NCI-H2196 treated with DMSO at 0.1 percent for 48 hours (cell line): ENCODE measurements at regions not wholly inside any gene's neighbourhood (a gene's known extent, or its start where the extent isn't known, plus 50 kb on each side); places are given as distances from the start of the nearest gene placed in this dataset.

Source experiments
- DNase-seq: peaks from one replicate; lab custom pipeline; 2025; ENCODE audit not compliant: unreplicated experiment; lab: John Stamatoyannopoulos, UW

DNA sequence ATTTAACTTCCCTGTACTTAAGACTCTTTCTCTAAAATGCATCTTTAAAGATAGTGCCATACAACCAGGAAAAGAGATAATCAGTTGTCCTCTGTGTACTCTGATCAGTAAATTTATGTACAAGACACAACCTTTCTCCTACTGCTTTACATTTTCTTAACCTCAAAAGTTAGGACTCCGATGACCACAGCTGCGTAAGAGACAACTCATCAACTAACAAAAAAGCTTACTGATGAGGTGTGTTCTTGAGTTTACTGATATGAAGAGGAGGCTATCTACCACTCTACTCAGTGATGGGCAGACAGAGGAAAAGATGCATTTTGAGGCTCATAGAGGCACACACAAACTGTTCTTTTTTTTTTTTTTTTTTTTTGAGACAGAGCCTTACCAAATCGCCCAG, 71.4 kb upstream of the HIF1A start:
- DNase-seq, result no peak

DNA sequence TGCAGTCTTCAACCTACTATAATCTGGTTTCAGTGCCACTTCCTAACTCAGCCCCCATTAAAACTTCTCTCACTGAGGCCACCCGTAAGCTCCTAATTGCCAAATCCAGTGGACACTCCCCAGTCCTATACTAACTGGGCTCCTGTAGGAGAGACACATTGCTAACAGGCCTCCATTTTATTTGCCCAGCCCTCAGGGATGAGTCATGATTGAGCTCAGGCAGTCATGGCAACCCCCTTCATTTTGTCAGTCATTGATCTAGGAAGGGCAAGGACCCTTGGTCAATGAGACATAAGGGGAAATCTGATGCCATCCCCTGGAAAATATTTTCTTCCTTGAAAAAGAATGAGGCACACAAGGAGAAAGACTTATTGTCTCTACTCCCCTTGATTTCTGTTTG, 70.1 kb upstream of the HIF1A start:
- no peak for DNase-seq

DNA sequence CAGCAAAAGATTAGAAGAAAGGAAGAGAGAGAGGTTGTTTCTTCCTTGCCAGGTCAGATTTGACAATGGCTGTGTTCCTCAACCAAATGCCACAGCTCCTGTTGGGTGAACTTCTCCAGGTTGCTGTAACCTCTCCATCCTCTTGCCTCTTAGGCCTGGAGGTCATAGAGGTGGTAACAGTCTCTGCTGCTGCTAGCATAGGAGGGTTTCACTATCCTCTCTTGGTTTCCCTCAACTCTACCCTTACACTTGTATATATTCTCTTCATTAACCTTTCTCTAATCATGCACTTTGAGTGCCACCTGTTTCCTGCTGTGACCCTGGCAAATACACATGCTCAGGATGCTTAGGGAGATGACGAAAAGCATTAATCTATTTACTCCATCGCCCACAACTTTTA, 67.7 kb upstream of the HIF1A start:
- no peak for DNase-seq

DNA sequence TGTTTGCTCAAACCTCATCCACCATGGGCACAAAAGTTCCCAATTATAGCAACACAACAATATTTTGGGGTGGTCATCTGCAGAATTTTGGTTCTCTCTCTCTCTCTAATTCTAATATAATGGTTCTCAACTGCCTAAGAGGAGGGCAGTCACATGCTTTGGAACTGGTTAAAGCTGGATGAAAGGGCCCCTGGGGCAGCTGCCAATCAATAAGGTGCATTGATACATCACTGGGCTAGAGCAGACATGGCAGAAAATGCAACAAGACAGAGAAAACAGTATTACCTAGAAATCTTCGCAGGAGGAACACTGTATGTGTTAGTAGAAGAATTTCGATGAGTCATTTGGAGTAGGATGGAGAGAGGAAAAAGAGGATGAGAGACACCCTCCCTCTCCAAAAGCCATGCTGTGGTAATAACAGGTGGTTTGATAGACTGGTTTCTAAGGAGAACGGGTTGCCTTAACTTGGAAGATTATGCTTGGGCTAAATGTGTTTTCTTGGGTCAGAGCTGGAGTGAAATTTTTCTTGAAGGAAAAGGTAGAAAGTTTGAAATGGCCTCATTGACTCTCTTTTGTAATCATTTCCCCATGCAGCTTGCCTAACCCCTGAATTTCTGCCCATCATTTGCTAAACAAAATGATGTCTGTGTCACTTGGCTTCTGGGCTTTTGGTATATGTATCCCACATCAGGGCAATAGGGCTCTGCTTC, 67.1 kb upstream of the HIF1A start:
- DNase-seq, result no peak

DNA sequence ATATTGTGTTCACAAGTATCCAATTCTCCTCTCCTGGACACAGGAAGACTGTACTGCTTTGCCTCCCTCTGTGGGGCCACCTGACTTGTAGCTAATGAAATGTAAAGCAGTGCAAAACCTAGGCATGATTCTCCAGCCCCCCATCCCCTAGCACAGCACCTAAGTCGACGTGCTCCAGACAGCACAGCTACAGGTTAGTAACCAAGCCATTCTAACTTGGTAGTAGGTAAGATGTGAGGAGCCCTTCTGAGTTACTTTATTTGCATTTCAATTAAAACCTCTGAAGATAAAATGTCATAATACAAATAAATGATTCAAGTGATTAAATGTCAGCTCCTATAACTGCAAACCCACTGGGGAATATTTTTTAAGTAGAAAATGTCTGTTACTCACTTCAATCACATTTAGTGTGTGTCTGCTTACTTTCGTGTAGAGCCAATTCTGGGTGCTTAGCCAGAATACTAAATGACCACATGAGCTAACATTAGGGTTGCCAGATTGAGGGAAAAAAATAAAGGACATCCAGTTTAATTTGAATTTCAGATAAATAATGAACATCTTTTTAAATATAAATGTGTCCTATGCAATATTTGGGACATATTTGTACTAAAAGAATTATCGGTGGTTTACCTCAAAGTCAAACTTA, 64.8 kb upstream of the HIF1A start:
- no peak for DNase-seq

DNA sequence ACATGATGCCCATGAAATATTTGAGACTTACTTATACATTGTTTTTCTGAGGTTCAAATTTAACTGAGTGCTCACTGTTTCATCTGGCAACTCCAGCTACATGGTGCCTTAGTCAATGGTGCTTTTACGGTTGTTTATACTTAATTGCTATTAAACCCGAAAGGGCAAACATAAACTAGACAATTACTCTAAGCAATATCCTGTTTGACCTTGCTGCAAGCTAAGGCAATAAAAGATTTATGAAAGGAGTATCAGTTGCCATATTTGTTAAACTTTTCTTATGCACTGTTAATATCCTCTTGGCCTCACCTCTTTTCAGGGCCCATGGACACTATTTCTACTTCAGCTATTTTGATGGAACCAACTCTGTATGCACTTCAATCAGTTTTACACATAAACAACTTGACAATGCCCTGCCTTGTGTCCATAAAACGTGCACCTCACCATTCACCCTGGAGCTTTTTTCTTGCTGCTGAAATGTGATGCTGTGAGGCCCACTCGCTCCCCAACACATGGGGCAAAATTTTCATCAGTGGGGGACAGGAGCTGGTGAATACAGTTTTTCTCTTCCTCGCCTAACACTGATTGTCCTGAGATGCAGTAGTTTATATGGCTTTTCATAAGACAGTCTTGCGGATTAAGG, 64.1 kb upstream of the HIF1A start:
- DNase-seq, result no peak

DNA sequence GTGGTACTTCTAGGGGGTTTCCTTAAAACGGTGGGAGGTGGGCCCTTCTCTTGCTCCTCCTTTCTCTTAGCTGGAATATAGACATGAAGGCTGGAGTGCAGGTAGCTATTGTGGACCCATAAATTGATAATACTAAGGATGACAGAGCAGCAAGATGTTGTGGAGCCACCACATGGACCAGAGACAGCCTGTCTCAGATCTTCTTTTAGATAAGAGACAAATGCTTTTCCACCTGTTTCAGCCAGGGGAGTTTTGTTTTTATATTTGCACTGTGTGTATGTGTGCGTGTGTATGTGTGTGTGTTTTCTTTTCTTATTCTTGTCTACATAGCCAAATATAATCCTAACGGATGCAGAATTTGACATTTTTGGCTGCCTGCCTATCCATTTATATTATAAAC, 62.9 kb upstream of the HIF1A start:
- DNase-seq, result no peak

DNA sequence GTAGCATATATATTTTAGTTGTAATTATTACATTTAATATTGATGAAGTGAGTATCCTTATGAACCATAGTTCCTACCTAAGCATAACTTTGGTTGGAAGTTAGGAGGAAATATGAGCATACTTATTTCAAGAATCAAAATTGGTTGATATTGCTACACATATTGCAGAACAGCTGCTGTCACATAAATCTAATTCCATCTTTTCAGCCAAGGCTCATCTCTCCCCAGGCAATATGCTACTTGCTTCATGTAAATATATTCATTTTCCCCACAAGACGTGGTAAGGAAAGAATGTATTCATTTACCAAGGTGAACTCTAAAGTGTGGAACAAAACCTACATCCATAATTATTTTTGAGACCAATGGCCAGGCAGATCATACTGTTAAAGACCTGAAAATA, 62.5 kb upstream of the HIF1A start:
- DNase-seq, result no peak

DNA sequence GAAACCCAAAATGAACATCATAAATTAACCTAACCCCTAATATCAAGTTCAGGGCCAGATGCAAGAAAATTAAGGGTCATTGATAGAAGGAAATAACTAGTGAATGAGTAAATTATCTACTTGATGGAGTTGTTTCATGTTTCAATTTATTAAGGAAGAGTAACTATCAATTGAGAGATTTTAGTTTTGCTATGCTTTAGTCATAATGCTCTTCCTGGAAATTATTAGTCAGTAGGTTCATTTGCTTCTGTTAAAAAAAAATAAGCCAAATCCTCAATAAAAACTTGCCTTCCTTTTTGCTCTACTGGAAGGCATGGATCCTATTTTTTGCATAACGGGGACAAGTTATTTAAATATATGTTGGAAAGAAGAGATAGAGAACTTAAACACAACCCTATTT, 59.0 kb upstream of the HIF1A start:
- DNase-seq, result no peak

DNA sequence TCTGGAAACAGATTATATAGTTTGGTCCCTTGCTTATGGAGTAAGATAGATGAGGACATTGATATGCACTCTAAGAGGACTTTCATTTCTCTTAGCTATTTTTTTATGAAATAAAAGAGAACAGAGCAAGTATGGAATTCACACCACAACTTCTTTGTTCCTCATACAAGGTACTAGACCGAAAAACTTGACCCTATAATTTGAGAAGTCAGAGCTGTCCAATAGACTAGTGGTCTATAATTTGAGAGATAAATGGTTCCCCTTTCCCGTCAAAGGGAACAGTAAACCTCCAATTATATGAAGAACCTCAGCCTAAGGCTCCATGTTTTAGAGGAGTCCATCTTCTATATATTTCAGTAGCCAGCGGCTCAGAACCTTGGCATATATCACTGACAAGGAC, 58.5 kb upstream of the HIF1A start:
- no peak for DNase-seq

DNA sequence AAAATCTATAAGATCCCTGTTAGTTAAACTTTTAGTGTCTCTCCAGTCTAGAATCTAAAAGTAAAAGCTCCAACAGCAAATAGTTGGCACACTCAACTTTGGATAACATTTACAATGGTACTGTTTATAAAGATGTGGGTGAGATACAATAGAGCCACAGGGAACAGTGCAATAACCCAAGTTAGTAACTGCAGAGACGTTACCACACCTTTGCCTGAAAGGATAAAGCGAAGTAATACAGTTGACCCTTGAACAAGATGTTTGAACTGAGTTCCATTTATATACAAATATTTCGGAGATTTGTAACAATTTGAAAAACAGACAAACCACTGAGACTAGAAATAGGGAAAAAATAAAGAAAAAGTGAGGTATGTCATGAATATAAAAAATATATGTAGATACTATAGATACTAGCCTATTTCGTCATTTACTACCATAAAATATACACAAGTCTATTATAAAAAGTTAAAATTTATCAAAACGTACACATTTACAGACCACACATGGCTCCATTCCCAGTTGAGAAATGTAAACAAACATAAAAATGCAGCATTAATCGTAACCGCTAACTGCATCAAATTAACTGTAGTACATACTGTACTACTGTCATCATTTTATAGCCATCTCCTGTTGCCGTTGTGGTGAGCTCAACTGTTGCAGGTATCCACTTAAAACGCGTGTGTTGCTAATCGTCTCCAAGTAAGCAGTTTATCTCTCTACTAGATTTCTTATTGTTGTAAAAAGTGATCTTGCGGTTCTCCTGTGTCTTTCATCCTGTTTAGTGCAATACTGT, 56.5 kb upstream of the HIF1A start:
- DNase-seq, result no peak

DNA sequence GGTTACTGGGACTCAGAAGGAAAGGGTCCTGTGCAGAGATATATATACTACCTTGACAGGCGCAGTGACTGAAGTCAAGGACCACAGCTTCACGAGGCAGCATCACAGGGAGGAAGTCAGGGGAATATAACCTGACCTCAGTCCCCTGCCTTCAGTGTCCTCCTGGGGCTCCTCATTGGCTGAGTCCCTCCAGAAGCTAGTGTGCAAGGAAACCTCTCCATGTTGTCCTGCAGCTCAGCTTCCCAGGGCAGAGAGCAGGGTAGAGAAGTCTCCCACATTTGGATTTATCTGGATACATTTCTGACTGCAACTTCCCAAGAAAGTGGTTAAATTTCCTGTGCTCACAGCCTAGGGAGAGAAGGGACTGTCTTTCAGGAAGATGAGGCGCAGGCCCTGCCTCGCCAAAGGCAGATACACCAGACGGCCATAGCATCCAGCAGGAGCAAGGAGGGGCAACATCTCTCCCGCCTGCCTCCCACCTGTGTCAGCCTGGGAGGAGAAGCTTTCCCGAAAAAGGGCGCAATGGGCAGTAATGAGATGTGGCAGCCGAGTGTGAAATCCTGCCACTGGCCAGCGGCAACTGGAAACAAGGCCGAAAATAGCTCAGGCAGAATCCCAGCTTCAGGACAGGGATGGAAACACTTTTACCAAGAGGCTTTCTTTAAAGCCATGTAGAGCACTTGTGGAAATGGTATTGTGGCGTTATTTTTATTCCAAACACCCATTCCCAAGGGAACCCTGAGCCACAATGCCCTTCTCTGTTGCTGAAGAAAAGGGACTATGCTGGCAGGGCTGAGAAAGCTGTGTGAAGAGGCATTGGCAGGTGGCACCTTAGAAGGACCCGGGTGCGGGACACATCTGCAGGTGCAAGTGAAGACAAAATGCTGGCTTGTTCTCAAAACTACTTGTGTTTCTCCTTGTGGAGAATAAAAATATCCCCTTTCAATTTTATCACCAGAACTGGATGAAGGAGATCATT, 54.9 kb upstream of the HIF1A start:
- no peak for DNase-seq

DNA sequence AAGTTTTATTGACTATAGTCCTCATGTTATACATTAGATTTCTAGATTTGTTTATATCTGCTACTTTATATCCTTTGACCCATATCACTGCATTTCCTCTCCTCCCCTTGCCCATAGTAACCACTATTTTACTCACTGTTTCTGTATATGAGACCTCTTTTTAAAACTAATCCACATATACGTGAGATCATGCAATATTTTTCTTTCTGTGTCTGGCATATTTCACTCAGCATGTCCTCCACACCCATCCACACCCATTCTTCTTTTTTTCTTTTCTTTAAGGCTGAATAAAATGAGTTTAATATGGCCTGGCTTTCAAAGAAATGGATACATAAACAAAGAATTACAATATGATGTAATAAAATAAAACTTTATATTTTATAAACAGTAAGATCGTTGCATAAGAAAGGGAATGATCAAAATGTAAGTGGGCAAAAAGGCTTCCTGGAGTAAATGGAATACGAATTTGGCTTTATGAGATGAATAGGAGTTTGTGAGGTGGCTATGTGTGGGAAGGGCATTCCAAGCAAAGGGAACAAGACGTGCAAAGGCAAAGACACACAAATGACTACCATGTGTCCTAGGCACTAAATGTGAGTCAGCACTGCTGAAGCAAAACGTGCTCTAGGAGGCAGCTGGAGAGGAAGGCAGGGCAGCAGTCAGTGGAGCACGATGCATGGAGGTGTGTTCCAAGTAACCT, 53.2 kb upstream of the HIF1A start:
- DNase-seq, result no peak

DNA sequence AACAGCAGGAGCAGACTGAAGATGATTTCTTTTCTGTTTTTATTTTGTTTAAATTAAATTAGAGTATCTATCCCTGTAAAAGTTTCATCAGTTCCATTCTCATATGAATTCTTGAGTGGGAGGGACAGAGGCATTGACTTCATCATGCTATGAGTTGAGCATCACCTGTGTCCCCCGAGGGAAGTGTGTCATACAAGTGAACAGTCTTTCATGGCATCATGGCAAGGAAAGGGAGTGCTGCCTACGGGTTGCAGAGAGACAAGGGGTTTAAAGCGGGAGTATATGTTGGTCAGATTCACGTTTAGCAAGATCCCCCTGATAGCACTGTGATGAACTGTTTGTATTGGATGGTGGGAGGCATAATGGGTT, 52.7 kb upstream of the HIF1A start:
- DNase-seq, result no peak

DNA sequence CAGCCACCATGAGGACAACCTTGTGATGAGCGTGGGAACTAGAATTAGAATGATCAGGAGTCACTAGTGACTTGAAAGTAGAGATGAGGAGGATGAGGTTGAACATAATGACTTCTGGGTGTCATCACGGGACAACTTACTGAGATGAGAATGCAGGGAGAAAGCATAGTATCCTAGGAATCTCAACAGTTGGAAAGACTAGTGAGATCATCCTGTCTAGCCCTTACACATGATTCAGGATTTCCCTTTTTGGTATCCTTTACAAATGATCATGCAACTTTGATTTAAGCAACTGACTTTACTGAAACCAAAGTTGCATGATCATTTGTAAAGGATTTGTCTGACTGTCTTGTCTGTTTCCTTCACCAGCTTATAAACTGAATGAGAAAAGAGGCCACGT, 51.8 kb upstream of the HIF1A start:
- no peak for DNase-seq

DNA sequence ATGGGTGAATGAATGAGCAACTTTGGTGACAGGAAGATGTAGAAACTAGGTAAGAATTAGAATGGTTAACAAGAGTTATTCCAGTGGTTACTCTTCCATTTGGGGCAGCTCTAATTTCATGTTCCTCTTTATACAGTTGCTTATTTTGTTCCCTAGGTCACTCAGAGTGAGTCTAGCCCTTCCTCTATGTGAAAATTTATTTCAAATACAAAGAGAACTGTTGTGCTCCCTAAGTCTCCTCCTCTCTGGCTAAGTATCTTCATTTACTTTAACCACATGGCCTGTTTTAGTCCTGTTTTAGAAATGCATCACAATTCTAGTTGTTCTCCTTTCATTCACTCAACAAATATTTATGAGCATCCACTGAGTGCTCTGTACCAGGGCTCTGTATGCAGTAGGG, 51.1 kb upstream of the HIF1A start:
- no peak for DNase-seq

DNA sequence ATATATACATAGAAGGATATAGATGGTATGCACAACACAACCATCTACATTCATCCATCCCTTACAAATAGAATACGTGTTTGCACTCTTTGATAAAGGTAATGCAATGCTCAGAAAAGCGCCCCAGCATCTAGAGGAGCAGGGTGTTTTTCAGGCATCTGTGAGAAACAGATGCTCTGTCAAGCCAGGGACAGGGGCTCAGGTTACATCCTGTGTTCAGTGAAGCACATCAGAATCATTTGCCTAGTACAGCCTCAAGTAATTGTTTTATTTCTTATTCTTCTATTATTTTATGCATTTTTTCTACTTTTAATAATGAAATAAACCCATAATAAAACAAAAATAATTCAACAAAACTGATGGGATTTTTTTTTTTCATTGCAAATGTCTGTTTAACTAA, 50.5 kb upstream of the HIF1A start:
- DNase-seq, result no peak

DNA sequence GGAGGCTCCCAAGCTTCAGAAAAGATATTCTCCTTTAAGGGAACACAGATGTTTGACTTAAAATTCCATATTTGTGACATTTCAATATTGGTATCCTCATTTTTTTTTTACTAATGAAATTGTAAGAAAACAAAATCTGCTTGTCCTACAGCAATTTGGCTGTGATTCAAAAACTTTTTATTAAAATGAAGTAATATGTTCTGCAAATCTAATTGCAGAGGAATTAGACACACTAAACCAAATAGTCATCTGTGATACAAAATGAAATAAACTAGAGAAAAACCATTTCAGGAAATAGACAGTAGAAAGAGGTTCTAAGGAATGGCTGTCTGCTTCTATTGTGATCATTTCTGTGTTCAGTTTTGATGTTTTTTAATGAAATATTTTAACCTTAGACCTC, 50.1 kb upstream of the HIF1A start:
- DNase-seq, result no peak
